T-helper 2 cell treated with Interferon-gamma antibody and Interleukin-4, amounts not matched to agents 5 μg/mL and 100 μg/mL, for 36 hours (primary cell): ENCODE measurements at regions not wholly inside any gene's neighbourhood (a gene's known extent, or its start where the extent isn't known, plus 50 kb on each side); places are given as distances from the start of the nearest gene placed in this dataset.

Experiments
- DNase-seq: peaks from one replicate; pipeline ENCODE4 v3.0.0; 2021; ENCODE audit warnings: low spot score
- H3K27ac Mint-ChIP-seq: one replicate; pipeline ENCODE4 v1.8.0; 2021; ENCODE audit warnings: mild to moderate bottlenecking, mixed read lengths
- H3K27me3 Mint-ChIP-seq: one replicate; pipeline ENCODE4 v1.8.0; 2021; ENCODE audit warnings: low read depth, mixed read lengths
- H3K36me3 Mint-ChIP-seq: one replicate; pipeline ENCODE4 v1.8.0; 2021; ENCODE audit warnings: low read depth, mixed read lengths
- H3K4me1 Mint-ChIP-seq: one replicate; pipeline ENCODE4 v1.8.0; 2021; ENCODE audit warnings: low read depth, mixed read lengths
- H3K4me3 Mint-ChIP-seq: one replicate; pipeline ENCODE4 v1.8.0; 2022; ENCODE audit warnings: mild to moderate bottlenecking, moderate library complexity, mixed read lengths
- H3K9me3 Mint-ChIP-seq: one replicate; pipeline ENCODE4 v1.8.0; 2021; ENCODE audit warnings: mixed read lengths

DNA sequence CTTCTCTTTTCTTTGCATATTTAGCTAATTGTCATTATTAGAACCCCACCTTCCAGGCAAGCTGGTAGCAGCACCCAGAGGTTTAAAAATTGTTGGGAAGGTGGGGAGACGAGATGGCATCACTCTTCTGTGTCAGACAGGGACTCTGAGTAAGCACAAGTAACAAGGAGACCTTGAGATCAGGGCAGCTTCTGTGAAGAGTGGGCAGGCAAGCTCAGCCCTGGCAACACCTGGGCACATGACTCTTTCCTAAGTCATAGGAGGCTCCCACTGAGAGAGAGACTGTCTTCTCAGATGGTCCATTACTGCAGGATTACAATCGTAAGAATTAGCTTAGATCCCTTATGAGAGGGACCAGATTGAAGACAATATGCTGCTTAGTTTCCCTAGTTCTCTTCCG is 183.5 kb downstream of the BRINP2 start:
- Mint-ChIP-seq H3K9me3 (no peaks in the 10 kb centered on the region), H3K27me3 (no peaks in the 10 kb centered on the region), H3K27ac (no peak overlapping the region), H3K4me1 (no peaks in the 10 kb centered on the region), H3K4me3 (no peak overlapping the region), H3K36me3 (no peaks in the 10 kb centered on the region)
- DNase-seq = no peak

DNA sequence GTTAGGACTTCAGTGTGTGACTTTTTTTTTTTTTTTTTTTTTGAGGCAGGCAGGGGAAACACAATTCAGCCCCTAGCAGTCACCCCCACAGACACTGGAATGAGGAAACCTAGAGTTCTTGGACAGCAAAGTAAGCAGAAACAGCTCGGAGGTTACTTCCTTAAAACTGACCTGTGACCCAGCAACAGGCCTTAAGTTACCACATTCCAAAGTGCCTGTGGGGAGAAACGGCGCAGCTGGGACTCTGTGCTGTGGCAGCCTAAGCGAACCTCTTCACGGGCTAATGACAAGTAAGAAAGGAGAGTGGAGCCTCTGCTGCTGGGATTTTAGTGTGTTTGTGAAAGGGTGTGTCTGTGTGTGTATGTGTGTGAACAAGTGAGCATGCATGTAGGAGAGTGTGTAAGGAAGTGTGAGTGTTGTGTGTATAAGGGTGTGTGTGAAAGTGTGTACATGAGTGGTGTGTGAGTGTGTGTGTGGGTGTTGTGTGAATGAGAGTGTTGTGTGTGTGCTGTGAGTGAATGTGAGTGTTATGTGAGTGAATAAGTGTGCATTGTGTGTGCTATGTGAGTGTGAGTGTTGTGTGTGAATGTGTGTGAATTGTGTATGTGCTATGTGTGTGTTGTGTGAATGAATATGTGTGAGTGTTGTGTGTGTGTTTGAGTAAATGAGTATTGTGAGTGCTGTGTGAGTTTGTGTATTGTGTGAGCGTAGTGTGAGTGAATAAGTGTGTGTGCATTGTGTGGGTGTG is 180.8 kb downstream of the BRINP2 start:
- no peaks in the 10 kb centered on the region for H3K27me3 Mint-ChIP-seq
- no peaks in the 10 kb centered on the region for H3K4me1 Mint-ChIP-seq
- DNase-seq = no peak
- no peak overlapping the region for H3K4me3 Mint-ChIP-seq
- no peaks in the 10 kb centered on the region for H3K36me3 Mint-ChIP-seq
- H3K27ac Mint-ChIP-seq = no peak overlapping the region
- no peaks in the 10 kb centered on the region for H3K9me3 Mint-ChIP-seq

DNA sequence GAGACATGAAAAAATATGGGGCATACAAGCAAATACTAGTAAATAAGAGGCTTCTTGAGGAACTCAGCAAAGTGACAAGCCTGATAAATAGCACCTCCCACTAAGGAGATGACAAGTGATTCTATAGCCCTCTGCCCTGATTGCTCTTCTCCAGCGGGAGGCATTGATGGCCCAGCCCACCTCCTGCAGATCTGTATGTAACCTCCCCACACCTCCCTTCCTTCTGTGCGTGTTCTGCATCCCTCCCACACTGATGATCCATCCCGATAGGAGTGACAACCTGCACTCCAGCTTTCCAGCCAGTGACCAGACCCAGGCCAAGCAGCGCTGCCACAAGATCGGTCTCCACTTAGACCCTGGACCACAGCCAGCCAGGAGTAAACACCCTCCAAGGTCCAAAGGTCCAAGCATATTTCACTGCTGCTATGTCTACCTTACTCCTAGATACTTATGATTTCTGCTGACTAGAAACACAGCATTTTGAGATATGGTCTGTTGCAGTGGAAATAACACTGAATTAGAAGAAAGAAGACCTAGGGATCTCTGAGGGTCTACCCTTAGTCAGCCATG is 176.1 kb downstream of the BRINP2 start:
- no peaks in the 10 kb centered on the region for H3K9me3 Mint-ChIP-seq

DNA sequence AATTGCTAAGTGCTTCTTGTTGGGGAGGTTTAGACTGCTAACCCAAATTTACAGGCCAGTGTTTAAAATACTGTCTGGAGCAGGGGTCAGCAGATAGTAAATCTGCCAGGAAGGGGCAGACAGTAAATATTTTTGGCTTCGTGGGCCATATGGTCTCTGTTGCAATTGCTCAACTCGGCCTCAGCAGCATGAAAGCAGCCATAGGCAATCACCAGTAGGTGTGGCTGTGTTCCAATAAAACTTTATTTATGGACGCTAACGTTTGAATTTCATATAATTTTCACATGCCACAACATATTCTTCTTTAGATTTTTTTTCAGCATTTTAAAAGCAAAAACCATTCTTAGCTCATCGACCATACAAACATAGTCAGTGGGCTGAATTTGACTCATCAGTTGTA is 172.7 kb downstream of the BRINP2 start:
- no peak overlapping the region for H3K27ac Mint-ChIP-seq
- no peak overlapping the region for H3K4me3 Mint-ChIP-seq
- no peaks in the 10 kb centered on the region for H3K27me3 Mint-ChIP-seq
- no peaks in the 10 kb centered on the region for H3K4me1 Mint-ChIP-seq
- H3K9me3 Mint-ChIP-seq = no peaks in the 10 kb centered on the region
- no peak for DNase-seq
- no peaks in the 10 kb centered on the region for H3K36me3 Mint-ChIP-seq

More for the DNA sequence above, 176.1 kb downstream of the BRINP2 start:
- no peak overlapping the region for H3K4me3 Mint-ChIP-seq
- H3K4me1 Mint-ChIP-seq = no peaks in the 10 kb centered on the region
- H3K36me3 Mint-ChIP-seq = no peaks in the 10 kb centered on the region
- no peak overlapping the region for H3K27ac Mint-ChIP-seq
- no peak for DNase-seq
- no peaks in the 10 kb centered on the region for H3K27me3 Mint-ChIP-seq

DNA sequence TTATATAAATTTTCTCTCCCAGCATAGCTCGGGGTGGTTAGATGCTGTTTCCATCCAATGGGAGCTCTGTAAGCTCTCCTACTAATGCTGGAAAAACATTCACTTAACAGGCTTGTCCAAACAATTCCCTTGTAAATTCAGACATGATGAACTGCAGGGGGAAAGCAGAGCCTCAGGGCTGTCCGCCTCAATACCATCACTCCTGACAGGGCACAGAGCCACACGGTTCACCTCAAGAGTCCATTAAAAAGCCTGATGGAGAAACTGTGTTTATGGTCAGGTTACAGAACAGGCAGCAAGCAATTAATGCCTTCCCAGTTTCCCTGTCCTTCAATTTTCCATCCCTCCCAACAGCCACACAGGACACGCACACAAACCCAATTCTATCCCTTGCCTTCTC is 171.0 kb downstream of the BRINP2 start:
- Mint-ChIP-seq H3K27me3 (no peaks in the 10 kb centered on the region), H3K4me3 (no peak overlapping the region), H3K9me3 (no peaks in the 10 kb centered on the region)

DNA sequence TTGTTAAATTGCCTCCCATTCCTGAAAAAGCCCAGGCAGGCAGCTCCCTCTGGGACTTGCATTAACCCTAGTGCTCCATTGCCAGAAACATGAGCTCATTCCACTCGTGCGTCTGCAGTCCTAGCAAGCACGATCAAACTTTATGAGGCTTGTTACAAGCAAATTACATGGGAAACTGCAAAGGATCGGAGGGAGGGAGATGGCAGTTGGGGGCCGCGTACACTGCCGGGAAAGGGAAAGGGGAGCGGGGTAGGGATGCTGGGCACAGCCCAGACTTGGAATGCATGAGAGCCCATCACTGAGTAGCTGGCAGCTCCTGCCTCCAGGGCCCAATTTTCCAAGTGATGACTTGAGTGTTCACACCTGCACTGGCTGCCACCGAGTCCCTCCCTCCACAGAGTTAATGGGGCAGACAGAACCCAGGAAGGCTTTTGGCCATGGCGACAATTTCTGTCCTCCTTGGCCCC is 169.9 kb downstream of the BRINP2 start:
- Mint-ChIP-seq H3K4me3 (no peak overlapping the region), H3K36me3 (no peaks in the 10 kb centered on the region), H3K9me3 (no peaks in the 10 kb centered on the region), H3K27me3 (no peaks in the 10 kb centered on the region), H3K4me1 (no peaks in the 10 kb centered on the region), H3K27ac (no peak overlapping the region)
- DNase-seq = no peak

More for the DNA sequence above, 171.0 kb downstream of the BRINP2 start:
- Mint-ChIP-seq H3K36me3 (no peaks in the 10 kb centered on the region), H3K27ac (no peak overlapping the region), H3K4me1 (no peaks in the 10 kb centered on the region)
- DNase-seq = no peak

DNA sequence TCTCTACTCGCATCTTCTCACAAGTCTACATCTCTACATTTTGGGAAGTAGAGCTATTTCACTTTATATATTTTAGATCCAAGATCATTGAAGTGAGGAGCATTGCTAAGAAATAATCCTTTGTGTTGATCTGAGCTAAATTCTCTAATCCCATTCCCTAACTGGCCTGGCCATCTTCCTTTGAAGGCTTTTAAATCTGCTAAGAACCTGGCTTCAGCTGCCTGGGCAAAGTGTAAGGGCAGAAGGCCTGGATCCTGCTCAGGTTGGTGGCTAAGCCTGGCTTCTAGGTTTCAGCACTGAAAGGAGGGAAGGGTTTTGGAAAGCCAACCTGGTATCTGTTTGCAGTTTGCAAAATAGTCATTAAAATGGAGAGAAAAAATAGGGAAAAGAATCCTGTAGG is 167.6 kb downstream of the BRINP2 start:
- no peaks in the 10 kb centered on the region for H3K27me3 Mint-ChIP-seq
- H3K36me3 Mint-ChIP-seq = no peaks in the 10 kb centered on the region
- H3K9me3 Mint-ChIP-seq = no peaks in the 10 kb centered on the region
- no peak for DNase-seq
- H3K4me3 Mint-ChIP-seq = no peak overlapping the region
- H3K4me1 Mint-ChIP-seq = no peaks in the 10 kb centered on the region
- no peak overlapping the region for H3K27ac Mint-ChIP-seq

DNA sequence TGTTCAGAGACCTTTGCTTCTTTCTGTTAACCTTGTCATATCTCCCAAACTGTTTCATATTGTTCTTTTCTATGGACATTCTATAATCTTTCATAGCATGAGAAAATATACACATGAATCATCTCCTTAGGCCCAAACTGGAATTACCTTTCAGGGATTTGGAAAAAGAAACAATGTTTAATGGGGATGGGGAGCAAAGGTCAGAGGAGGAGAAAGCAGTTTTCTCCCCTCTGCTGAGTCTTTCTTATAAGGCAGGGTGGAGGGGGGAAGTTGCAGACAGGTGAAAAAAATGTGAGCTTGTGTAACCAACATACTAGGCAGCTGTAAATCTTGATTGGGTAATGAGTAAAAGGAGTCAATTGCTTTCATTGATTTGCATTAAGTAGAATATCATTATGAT is 164.1 kb downstream of the BRINP2 start:
- no peak for DNase-seq
- H3K27ac Mint-ChIP-seq = no peak overlapping the region
- H3K4me1 Mint-ChIP-seq = no peaks in the 10 kb centered on the region
- H3K9me3 Mint-ChIP-seq = no peaks in the 10 kb centered on the region
- H3K27me3 Mint-ChIP-seq = no peaks in the 10 kb centered on the region
- H3K36me3 Mint-ChIP-seq = no peaks in the 10 kb centered on the region
- no peak overlapping the region for H3K4me3 Mint-ChIP-seq

DNA sequence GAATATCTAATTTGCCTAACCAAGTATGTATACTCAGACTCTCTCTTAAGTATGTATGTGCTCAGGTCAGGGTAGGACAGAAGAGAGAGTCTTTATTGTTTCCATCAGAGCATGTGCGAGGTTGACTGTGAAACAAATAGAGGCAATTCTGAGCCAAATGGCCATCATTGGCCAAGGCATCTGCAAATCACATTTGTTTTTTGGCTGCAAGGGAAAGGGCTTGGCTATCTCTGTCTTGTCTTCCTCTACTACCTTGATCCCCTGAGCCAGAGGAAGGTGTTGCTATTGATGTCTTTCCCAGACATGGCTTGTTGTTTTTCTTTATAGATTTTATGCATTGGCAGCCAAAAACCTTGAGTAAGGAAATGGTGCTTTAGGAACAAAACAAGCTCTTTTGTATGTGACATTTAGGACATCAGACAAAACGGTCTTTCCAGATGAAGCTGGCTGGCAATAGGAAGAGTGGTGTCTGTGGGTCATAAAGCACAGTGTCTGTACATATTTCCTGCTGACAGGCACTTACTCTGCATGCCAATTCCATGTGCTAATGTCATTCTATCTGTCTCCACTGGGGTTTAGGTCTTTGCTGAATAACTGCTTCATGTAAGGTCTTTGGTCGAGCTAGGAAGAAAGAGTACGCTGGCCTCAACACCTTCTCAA is 163.3 kb downstream of the BRINP2 start:
- Mint-ChIP-seq H3K27me3 (no peaks in the 10 kb centered on the region), H3K9me3 (no peaks in the 10 kb centered on the region), H3K4me3 (no peak overlapping the region), H3K4me1 (no peaks in the 10 kb centered on the region), H3K27ac (no peak overlapping the region), H3K36me3 (no peaks in the 10 kb centered on the region)
- DNase-seq = no peak
